ENCODE measurements at regions not wholly inside any gene's neighbourhood (a gene's known extent, or its start where the extent isn't known, plus 50 kb on each side); places are given as distances from the start of the nearest gene placed in this dataset.

GRCh38 chr7:41060796-41061195, 642.1 kb downstream of the INHBA start:
- intact Hi-C loops (cut with DNase I), result no loop called here
- no peaks in the 10 kb centered on the region for H3K4me1 ChIP-seq
- H3K27me3 ChIP-seq, result no peaks in the 10 kb centered on the region
- no peak for TF ChIP-seq CTCF (IDR thresholded peaks at IDR 0.05)
- ATAC-seq (no peak), DNase-seq (no peak)
- no peak overlapping the region for H3K27ac ChIP-seq
- H3K9me3 ChIP-seq, result no peaks in the 10 kb centered on the region
- H3K4me3 ChIP-seq, result no peak overlapping the region
- no peaks in the 10 kb centered on the region for H3K36me3 ChIP-seq

GRCh38 chr7:41059796-41060195, 643.1 kb downstream of the INHBA start:
- Histone ChIP-seq H3K27ac (no peak overlapping the region), H3K9me3 (no peaks in the 10 kb centered on the region), H3K27me3 (no peaks in the 10 kb centered on the region), H3K4me3 (no peak overlapping the region), H3K4me1 (no peaks in the 10 kb centered on the region), H3K36me3 (no peaks in the 10 kb centered on the region)
- ATAC-seq (no peak), DNase-seq (no peak)
- intact Hi-C loops (cut with DNase I), result no loop called here
- TF ChIP-seq CTCF (IDR thresholded peaks at IDR 0.05), result no peak

- H3K4me1 ChIP-seq, result no peaks in the 10 kb centered on the region
- no peaks in the 10 kb centered on the region for H3K36me3 ChIP-seq
- DNase-seq (no peak), ATAC-seq (peak; percentile 63)
- no peak overlapping the region for H3K27ac ChIP-seq
- TF ChIP-seq CTCF (IDR thresholded peaks at IDR 0.05), result no peak
- no peaks in the 10 kb centered on the region for H3K27me3 ChIP-seq
- H3K4me3 ChIP-seq, result no peak overlapping the region
- H3K9me3 ChIP-seq, result no peaks in the 10 kb centered on the region
- intact Hi-C loops (cut with DNase I), result no loop called here
Observed at GRCh38 chr7:41058986-41059741, 643.7 kb downstream of the INHBA start.

- Histone ChIP-seq H3K27ac (no peak overlapping the region), H3K27me3 (no peaks in the 10 kb centered on the region), H3K4me3 (no peak overlapping the region), H3K36me3 (no peaks in the 10 kb centered on the region), H3K4me1 (no peaks in the 10 kb centered on the region), H3K9me3 (no peaks in the 10 kb centered on the region)
- TF ChIP-seq CTCF (IDR thresholded peaks at IDR 0.05), result no peak
- ATAC-seq (no peak), DNase-seq (no peak)
- intact Hi-C loops (cut with DNase I), result no loop called here
Observed at GRCh38 chr7:41054960-41055661, 647.8 kb downstream of the INHBA start.

GRCh38 chr7:41053820-41054219, 649.1 kb downstream of the INHBA start:
- no peaks in the 10 kb centered on the region for H3K36me3 ChIP-seq
- H3K27me3 ChIP-seq, result no peaks in the 10 kb centered on the region
- no peaks in the 10 kb centered on the region for H3K4me1 ChIP-seq
- TF ChIP-seq CTCF (IDR thresholded peaks at IDR 0.05), result no peak
- no peaks in the 10 kb centered on the region for H3K9me3 ChIP-seq
- no peak overlapping the region for H3K4me3 ChIP-seq
- no peak for ATAC-seq
- DNase-seq, result no peak
- intact Hi-C loops (cut with DNase I), result no loop called here
- H3K27ac ChIP-seq, result no peak overlapping the region
